ENCODE measurements at regions not wholly inside any gene's neighbourhood (a gene's known extent, or its start where the extent isn't known, plus 50 kb on each side); places are given as distances from the start of the nearest gene placed in this dataset.

DNA sequence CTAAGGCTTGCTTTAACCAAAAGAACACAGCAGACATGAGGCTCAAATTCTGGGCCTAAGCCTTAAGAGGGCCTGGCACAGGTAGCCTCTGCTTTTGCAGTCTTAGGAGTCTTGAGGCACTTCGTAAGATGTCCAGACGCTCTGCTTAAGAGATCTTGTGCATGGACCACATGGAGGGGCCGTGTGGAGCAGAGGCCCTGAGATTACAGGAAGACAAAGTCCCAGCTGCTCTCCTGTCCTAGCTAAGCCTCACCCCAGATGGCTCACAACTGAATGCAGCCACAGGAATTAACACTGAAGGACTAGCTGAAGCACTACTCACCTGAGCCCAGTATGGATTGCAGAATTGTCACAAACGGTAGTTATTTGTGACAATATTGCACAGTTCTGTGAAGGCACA is 446.0 kb downstream of the PDZRN4 start:
- H3K4me3 ChIP-seq: no peak overlapping the region
- no peaks in the 10 kb centered on the region for H3K4me1 ChIP-seq
- no peak for DNase-seq
- TF ChIP-seq, protein P1, sequence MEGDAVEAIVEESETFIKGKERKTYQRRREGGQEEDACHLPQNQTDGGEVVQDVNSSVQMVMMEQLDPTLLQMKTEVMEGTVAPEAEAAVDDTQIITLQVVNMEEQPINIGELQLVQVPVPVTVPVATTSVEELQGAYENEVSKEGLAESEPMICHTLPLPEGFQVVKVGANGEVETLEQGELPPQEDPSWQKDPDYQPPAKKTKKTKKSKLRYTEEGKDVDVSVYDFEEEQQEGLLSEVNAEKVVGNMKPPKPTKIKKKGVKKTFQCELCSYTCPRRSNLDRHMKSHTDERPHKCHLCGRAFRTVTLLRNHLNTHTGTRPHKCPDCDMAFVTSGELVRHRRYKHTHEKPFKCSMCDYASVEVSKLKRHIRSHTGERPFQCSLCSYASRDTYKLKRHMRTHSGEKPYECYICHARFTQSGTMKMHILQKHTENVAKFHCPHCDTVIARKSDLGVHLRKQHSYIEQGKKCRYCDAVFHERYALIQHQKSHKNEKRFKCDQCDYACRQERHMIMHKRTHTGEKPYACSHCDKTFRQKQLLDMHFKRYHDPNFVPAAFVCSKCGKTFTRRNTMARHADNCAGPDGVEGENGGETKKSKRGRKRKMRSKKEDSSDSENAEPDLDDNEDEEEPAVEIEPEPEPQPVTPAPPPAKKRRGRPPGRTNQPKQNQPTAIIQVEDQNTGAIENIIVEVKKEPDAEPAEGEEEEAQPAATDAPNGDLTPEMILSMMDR (IDR thresholded peaks at IDR 0.05): no peak
- no peaks in the 10 kb centered on the region for H3K27me3 ChIP-seq
- no peak overlapping the region for H3K9ac ChIP-seq (ENCODE audit: low read depth in 2 of 2, low read length in 2 of 2)
- no peak overlapping the region for H3K27ac ChIP-seq
- H3K9me3 ChIP-seq: no peaks in the 10 kb centered on the region
- intact Hi-C loops (cut with DNase I): no loop called here
- no peaks in the 10 kb centered on the region for H3K36me3 ChIP-seq

DNA sequence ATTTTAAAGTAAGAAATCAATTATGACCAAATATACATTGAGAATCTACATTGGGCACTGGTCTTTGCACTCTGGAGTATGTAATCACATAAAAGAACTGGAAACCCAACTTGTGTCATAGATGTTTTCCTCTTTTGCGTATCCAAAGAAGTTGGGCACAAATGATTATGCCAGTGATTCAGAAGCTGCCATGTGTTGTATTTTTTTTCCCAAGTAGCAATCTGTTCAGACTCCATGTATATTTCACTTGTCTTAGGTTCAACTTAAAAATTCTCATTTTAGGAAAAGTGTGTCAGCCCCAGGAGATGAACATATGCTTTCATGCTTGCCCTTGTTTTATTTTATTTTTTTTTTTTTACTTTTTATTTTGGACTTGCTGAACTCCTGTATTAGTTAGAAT is 441.5 kb downstream of the PDZRN4 start:
- no peaks in the 10 kb centered on the region for H3K27me3 ChIP-seq
- no peaks in the 10 kb centered on the region for H3K4me1 ChIP-seq
- no peak overlapping the region for H3K27ac ChIP-seq
- DNase-seq: no peak
- no peak overlapping the region for H3K4me3 ChIP-seq
- H3K9ac ChIP-seq (ENCODE audit: low read depth in 2 of 2, low read length in 2 of 2): no peak overlapping the region
- TF ChIP-seq, protein P1 (IDR thresholded peaks at IDR 0.05): no peak
- no peaks in the 10 kb centered on the region for H3K36me3 ChIP-seq
- no peaks in the 10 kb centered on the region for H3K9me3 ChIP-seq
- intact Hi-C loops (cut with DNase I): no loop called here

DNA sequence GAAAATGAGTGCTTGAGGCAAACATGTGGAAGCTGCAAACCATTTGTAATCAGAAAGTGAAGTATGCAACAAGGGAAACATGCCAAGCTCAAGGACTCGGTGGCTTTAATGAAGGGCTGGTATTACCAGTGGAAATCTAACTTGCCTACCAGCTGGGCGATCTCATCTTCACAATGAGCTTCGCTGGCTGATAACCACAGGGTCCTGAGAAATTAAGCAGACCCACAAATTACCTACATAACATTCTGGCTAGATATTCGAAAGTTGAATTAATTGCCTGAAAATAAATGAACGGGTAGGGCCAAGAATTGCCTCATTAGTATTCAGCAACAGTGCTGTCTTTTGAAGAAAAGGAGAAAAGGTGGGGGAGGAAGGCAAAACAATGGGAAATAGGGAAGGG is 439.4 kb downstream of the PDZRN4 start:
- TF ChIP-seq, protein P1 (IDR thresholded peaks at IDR 0.05): no peak
- no peaks in the 10 kb centered on the region for H3K4me1 ChIP-seq
- intact Hi-C loops (cut with DNase I): no loop called here

DNA sequence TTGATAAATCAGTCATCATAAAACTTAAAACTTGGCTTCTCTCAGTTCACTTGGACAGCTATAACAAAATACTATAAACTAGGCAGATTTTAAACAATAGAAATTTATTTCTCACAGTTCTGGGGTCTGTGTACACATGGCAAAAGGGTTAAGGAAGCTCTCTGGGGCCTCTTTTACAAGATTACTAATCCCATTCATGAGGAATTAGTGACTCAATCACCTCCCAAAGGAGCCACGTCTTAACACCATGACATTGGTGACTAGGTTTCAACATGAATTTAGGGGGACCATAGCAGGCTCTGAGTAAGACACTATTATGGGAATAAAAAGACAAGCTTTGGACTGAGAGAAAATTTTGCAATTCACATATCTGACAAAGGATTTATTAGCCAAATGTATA is 436.5 kb downstream of the PDZRN4 start:
- H3K36me3 ChIP-seq: no peaks in the 10 kb centered on the region
- H3K4me1 ChIP-seq: no peaks in the 10 kb centered on the region
- H3K9ac ChIP-seq (ENCODE audit: low read depth in 2 of 2, low read length in 2 of 2): no peak overlapping the region
- H3K9me3 ChIP-seq: no peaks in the 10 kb centered on the region
- no peak for DNase-seq
- intact Hi-C loops (cut with DNase I): no loop called here
- TF ChIP-seq, protein P1 (IDR thresholded peaks at IDR 0.05): no peak
- H3K27ac ChIP-seq: no peak overlapping the region
- no peaks in the 10 kb centered on the region for H3K27me3 ChIP-seq
- no peak overlapping the region for H3K4me3 ChIP-seq

More for the DNA sequence above, 439.4 kb downstream of the PDZRN4 start:
- no peaks in the 10 kb centered on the region for H3K27me3 ChIP-seq
- H3K9ac ChIP-seq (ENCODE audit: low read depth in 2 of 2, low read length in 2 of 2): no peak overlapping the region
- no peaks in the 10 kb centered on the region for H3K9me3 ChIP-seq
- DNase-seq: no peak
- H3K36me3 ChIP-seq: no peaks in the 10 kb centered on the region
- H3K4me3 ChIP-seq: no peak overlapping the region
- H3K27ac ChIP-seq: no peak overlapping the region

All from colonic mucosa (tissue), 4 donors.